GM21367 (cell line): ENCODE measurements at regions not wholly inside any gene's neighbourhood (a gene's known extent, or its start where the extent isn't known, plus 50 kb on each side); places are given as distances from the start of the nearest gene placed in this dataset.

Experiments
- ATAC-seq: cut with Tn5 transposase; IDR thresholded peaks from one replicate; pipeline ENCODE4 v1.9.1; 2021; ENCODE audit not compliant: unreplicated experiment

GRCh38 chr1:83596331-83596730 lies 402.6 kb downstream of the TTLL7 start:
- no peak for ATAC-seq

DNA sequence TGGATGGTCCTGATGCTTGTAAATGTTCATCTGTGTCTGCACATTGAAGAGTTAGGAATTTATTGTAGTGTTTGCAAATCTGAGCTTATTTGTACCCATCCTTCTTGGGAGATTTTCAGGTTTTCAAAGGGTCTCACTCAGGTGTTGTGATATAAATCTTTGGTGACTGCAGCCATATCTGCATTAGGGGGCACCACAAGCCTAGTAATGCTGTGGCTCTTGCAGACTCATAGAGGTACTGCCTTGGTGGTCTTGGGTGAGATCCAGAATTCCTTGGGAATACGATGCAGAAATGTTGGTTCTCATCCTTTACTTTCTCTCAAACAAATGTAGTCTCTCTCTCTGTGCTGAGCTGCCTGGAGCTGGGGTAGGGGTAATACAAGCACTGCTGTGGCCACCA lies 405.9 kb downstream of the TTLL7 start:
- no peak for ATAC-seq

GRCh38 chr1:83588140-83588539 lies 410.8 kb downstream of the TTLL7 start:
- ATAC-seq: no peak

- ATAC-seq: no peak
These were observed 415.4 kb downstream of the TTLL7 start for GRCh38 chr1:83583351-83584014.

- ATAC-seq: no peak
These were observed 417.2 kb downstream of the TTLL7 start for GRCh38 chr1:83581747-83582146.

DNA sequence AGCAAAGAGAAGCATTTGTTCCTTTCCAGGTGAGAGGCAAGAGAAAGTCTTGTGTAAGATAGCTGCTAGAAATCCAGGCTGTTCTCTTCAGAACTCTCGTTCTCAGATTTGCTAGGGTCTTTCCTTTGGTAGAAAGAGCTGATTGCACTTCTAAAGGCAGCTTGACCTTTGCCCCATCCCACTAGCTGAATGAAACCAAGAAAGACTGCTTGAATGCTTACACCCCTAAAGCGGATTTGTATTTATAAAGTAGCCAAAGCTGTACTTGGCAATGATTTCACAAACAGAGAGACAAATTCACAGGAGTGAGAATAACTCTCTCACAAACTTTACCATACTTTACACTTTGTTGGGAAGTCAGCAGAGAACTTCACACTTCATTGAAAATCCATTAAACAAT lies 424.1 kb downstream of the TTLL7 start:
- ATAC-seq: no peak

- ATAC-seq: no peak
These were observed 425.2 kb downstream of the TTLL7 start for GRCh38 chr1:83573776-83574175.

DNA sequence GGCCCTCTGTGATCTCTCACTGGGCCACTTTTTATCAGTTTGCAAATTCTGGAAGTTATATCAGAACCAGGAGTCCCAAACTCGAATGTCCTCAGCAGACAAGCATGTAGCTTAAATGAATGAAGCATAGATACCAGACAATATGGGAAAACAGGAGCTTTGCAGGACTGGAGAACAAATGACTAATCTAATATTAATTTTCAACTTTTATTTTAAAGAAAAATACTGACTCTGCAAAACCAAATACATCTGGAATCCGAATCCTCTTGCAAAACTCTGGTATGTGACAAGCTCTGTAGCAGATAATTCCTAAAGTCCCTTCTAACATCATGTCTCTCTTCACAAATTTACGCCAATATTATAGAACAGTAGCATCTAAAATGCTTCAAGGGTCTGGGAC lies 427.4 kb downstream of the TTLL7 start:
- ATAC-seq: no peak

DNA sequence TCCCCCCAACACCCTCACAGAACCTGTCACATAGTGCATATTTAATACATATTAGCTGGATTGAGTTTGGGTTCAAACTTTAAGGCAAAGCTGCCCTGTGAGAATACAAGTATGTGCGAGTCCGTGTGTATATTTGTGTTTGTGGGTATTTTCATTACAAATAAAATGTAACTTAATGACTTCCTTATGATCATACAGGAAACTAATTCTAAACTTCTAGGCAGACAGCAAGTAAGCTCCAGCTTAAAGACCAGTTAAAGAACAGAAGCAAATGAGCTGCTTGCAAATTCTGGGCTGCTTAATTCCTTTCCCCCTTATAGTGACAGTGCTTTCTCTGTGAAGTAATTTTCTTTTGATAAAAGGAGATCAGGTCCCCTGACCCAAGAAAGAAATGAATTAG lies 437.6 kb downstream of the TTLL7 start:
- no peak for ATAC-seq

- no peak for ATAC-seq
These were observed 439.6 kb downstream of the TTLL7 start for GRCh38 chr1:83559129-83559840.

- ATAC-seq: no peak
These were observed 443.1 kb downstream of the TTLL7 start for GRCh38 chr1:83555871-83556270.

DNA sequence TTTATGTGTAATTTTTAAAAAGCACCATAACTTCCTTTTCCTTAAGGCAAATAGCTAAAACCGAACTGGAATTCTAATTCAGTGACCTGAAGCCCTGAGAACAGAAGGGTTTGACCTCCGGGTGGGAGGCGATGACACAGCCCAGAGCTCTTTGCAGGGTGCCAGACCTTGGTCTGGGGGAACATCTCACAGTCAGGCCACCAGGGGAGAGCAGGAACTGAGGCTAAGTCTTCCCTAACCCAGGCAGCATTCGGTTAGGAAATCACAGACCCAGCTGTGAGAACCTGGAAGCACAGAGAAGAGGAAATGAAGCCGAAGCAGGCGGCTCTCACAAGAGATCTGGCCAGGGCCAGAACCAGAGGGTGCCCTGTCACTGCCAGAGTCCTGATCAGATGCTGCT lies 444.8 kb downstream of the TTLL7 start:
- no peak for ATAC-seq

DNA sequence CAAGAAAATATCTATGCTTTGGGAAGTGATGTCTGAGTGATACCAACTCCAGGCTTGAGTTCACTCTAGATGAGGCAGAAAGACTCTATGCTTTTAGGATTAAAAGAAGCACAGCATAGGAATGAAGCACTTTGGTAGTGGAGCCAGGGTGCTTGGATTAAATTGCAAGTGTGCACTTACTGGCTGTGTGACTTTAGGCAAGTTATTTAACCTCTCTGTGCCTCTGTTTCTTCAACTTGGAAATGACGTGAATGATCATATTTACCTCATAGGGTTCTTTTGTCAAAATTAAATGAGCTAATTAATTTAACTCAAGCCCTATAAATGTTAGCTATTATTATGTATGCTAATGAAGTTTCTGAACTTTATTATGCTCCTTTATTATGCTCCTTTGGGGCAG lies 446.1 kb downstream of the TTLL7 start:
- no peak for ATAC-seq

GRCh38 chr1:83548311-83548710 lies 450.6 kb downstream of the TTLL7 start:
- ATAC-seq: no peak

DNA sequence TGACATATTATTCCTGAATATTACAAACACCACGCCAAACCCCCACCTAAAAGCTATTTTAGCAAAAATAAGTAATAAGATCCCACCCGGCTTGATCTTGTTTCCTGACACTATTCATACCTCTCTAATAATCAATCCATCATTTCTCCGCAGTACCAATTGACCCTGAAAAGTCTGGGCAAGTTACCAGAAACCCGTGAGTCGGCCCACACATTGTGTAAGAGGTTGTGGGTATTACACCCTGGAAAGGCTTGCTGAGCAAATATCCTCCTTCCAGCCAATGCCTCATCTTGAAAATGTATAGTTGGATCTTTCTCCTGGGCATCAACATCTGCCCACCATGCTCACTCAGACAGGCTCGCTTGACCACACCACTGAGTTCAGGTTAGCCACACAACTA lies 451.0 kb downstream of the TTLL7 start:
- no peak for ATAC-seq

DNA sequence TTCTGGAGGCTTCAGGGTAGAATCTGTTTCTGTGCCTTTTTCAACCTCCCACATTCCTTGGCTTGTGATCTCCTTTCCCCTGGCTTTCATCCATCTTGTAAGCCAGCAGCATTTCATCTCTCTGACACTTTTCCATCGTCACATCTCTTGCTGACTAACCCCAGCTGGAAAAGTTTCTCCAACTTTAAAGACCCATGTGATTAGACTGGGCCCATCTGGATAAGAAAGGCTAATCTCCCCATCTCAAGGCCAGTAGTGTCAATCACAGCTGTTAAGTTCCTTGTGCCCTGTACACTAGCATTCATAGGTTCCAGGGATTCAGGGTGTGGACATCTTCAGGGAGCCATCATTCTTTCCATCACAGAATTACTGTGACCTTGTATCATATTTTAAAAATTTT lies 452.1 kb downstream of the TTLL7 start:
- ATAC-seq: no peak

GRCh38 chr1:83545066-83545862 lies 453.7 kb downstream of the TTLL7 start:
- ATAC-seq: no peak

DNA sequence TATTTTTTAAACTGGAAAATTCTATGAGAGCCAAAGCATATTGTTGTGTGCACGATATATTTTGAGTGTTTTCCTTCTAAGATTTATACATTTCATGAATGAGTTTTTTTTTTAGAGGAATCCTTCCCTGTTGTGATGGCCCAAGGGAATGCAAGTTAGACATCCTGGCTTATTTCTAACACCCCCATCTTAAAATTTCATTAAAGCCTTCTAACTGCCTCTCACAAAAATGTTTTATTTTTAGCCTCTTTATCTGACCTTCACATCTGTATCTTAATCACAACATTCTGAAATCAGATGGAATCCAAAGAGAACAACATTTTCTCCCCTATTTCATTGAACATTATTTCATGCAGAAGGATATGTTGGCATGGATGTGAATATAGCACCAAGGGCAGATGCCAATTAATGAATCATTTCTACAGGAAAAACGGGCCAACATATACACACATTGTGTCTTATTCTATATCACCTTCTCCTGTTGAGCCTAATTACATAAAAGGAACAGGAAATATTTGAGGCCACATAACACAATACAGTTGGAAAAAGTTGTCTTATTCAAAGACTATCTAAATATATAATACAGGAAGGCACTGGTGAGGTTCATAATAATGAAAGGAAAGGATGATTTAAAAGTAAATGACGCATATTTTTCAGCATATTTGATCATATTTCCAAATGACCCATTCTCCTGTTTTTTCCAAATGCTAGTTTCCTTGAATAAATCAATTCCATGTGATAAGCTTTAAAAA lies 455.5 kb downstream of the TTLL7 start:
- ATAC-seq: no peak

DNA sequence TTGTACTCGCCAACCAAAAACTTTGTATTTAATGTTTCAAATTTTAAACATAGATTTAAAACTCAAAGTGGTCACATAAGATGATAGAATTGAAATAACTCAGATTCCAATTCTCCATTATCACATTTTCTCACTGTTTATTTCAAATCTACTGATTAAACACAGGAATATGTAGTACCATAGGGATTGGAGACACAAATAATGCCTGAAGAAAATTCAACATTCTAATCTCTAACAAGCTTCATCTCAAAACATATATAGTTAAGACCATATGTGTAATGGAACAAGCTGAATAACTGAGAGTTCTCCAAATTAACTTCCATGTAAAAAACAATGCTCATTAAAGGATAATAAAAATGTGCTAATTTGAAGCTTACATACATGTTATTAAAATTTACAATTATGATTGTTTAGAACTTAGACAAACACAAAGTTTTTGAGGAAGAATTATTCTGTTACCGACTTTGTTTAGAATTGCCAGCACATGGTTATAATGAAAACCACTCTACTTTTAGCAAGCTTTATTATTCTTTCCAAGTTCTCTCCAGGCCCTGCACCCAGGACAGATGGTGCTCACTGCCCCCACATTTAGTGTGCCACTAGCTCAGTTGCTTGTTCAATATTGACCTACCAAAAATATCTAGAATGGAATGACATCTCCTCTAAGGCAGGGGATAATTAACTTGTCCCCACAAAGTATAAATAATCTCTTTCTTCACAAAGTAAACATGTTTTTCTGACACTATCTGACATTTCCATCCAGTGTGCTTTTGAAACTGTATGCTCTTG lies 467.2 kb downstream of the TTLL7 start:
- ATAC-seq: no peak

- ATAC-seq: no peak
These were observed 468.4 kb downstream of the TTLL7 start for GRCh38 chr1:83530506-83530905.

DNA sequence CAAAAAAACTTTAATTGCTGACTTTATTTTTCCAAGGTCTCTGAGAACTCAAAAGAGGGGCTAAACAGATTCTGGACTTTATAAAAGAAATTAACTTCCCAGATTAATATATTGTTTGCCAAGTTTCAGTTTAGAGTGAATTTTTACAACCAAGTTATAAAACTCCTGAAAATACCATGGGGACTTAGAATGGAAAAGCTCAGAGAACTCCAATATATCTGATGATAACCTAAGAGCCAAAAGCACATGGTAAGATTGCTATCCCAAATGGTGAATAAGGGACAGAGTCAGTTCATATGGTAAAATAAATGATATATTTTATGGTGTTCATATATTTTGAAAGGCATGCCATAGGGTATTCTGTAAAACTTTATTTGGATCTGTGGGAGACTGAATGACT lies 470.9 kb downstream of the TTLL7 start:
- ATAC-seq: no peak
